ENCODE measurements at regions not wholly inside any gene's neighbourhood (a gene's known extent, or its start where the extent isn't known, plus 50 kb on each side); places are given as distances from the start of the nearest gene placed in this dataset.
"Not testable (repeated sequence)": the region's sequence is repeated elsewhere in the genome, so short reads cannot be mapped to it uniquely, and the experiment has no call there.

GRCh38 chr16:29220647-29221191 lies 185.8 kb downstream of the NPIPB11 start:
- TF ChIP-seq CTCF, POLR2AphosphoS5, POLR2A (IDR thresholded peaks at IDR 0.05): not testable (repeated sequence)

Data from suprapubic skin (tissue), 4 donors.